ENCODE measurements at regions not wholly inside any gene's neighbourhood (a gene's known extent, or its start where the extent isn't known, plus 50 kb on each side); places are given as distances from the start of the nearest gene placed in this dataset.

- no peak overlapping the region for H4K91ac ChIP-seq (replicated peaks; ENCODE audit: insufficient read length, low read length)
- no peak for FAIRE-seq
- no peak overlapping the region for H2BK12ac ChIP-seq (ENCODE audit: low read depth, low read length)
- DNase-seq (ENCODE audit: low read depth in 1 of 2, low spot score in 2 of 2): no peak
- H3K23ac ChIP-seq (ENCODE audit: insufficient read length): no peak overlapping the region
- H4K8ac ChIP-seq (ENCODE audit: extremely low read depth, insufficient read depth, low read length): no peak overlapping the region
- H3K79me2 ChIP-seq (ENCODE audit: control insufficient read depth in 1 of 2, insufficient read depth in 2 of 2, low read length in 2 of 2): no peaks in the 10 kb centered on the region
- WGBS, 2 experiments (ENCODE audit: extremely low coverage in 1 of 2, insufficient coverage in 1 of 2, insufficient read length in 1 of 2, insufficient replicate concordance in 2 of 2, low coverage in 1 of 2, low lambda C conversion rate in 2 of 2, missing lambda C conversion rate in 1 of 2): 89% methylated on average over 9 of the region's 9 CpGs; no CpG with 5 or more reads in 1 of the 2 experiments
- no peaks in the 10 kb centered on the region for H3K79me1 ChIP-seq (ENCODE audit: low read depth, low read length)
- no peak overlapping the region for H2BK15ac ChIP-seq (ENCODE audit: low read length)
- H3K18ac ChIP-seq (ENCODE audit: extremely low read depth, low read length): no peak overlapping the region
- POLR2A ChIA-PET (ENCODE audit: partially characterized antibody): no interaction called here
- no peaks in the 10 kb centered on the region for H3K9me3 ChIP-seq (ENCODE audit: insufficient read depth in 2 of 2, low read depth in 1 of 2, low read length in 1 of 2)
- no peak overlapping the region for H3K4me3 ChIP-seq (ENCODE audit: extremely low read depth in 1 of 4, insufficient read depth in 2 of 4, low read depth in 3 of 4, low read length in 4 of 4)
- H2BK120ac ChIP-seq (replicated peaks; ENCODE audit: low read depth, low read length): no peak overlapping the region
- no peak overlapping the region for H4K5ac ChIP-seq (ENCODE audit: insufficient read length, low read depth, low read length)
- H2BK20ac ChIP-seq (ENCODE audit: low read length): no peak overlapping the region
- CTCF ChIA-PET (ENCODE audit: partially characterized antibody): interaction anchor here (0.7 to 3.2 kb wide), 3 partner anchors 9 to 20 kb away, joined by 3 to 24 read pairs (median 4); no protein-coding TSS in a partner anchor
- no peak overlapping the region for H2AFZ ChIP-seq (ENCODE audit: low read length)
- H2AK5ac ChIP-seq (ENCODE audit: low read depth, low read length): no peak overlapping the region
- no peak overlapping the region for H3K9ac ChIP-seq (replicated peaks in 1 of 4; ENCODE audit: extremely low read depth in 1 of 4, low read depth in 3 of 4, low read length in 3 of 4)
- no peak overlapping the region for H3K27ac ChIP-seq (ENCODE audit: low read depth, low read length)
- no peak overlapping the region for H2BK5ac ChIP-seq (ENCODE audit: low read depth, low read length)
- H3K4me1 ChIP-seq (replicated peaks in 1 of 4; ENCODE audit: control insufficient read depth in 3 of 4, insufficient read depth in 4 of 4, low read length in 3 of 4): peaks cover 0 to 4% (median 0%) of the 10 kb centered on the region in 4 experiments; a peak in 1 of 7 replicates
- no peak overlapping the region for H3K4me2 ChIP-seq (ENCODE audit: insufficient read depth in 1 of 2, low read depth in 2 of 2, low read length in 2 of 2)
- H3K23me2 ChIP-seq (ENCODE audit: low read depth, low read length): no peaks in the 10 kb centered on the region
- no peaks in the 10 kb centered on the region; a peak in 1 of 8 replicates for H3K36me3 ChIP-seq (ENCODE audit: control insufficient read depth in 2 of 4, insufficient read depth in 4 of 4, low read length in 3 of 4)
- no peak overlapping the region for H3K14ac ChIP-seq (ENCODE audit: insufficient read length)
- H3K56ac ChIP-seq (replicated peaks; ENCODE audit: insufficient read length, low read depth, low read length): no peak overlapping the region
- no peak overlapping the region for H3K4ac ChIP-seq (replicated peaks; ENCODE audit: insufficient read length, low read depth, low read length)
- H4K20me1 ChIP-seq (replicated peaks in 1 of 2; ENCODE audit: control insufficient read depth in 1 of 2, insufficient read depth in 2 of 2, low read length in 2 of 2): no peaks in the 10 kb centered on the region
- no peaks in the 10 kb centered on the region for H3K27me3 ChIP-seq (replicated peaks in 1 of 4; ENCODE audit: control insufficient read depth in 3 of 4, extremely low read depth in 1 of 4, insufficient read depth in 3 of 4, low read length in 3 of 4)
- TF ChIP-seq TAF1 (IDR thresholded peaks at IDR 0.05; ENCODE audit: low read depth, low read length): no peak
- no peak for TF ChIP-seq ATF2 (IDR thresholded peaks at IDR 0.05; ENCODE audit: low read length)
- TF ChIP-seq SAP30 (IDR thresholded peaks at IDR 0.05; ENCODE audit: insufficient read depth, insufficient replicate concordance, low read length): no peak
- TF ChIP-seq FOSL1 (IDR thresholded peaks at IDR 0.05; ENCODE audit: insufficient read depth, low read depth, low read length): no peak
- no peak for TF ChIP-seq YY1 (IDR thresholded peaks at IDR 0.05; ENCODE audit: low read depth, low read length)
These were observed 173.3 kb downstream of the FBXO8 start for GRCh38 chr4:174110180-174110579.
